GM12878 (cell line): ENCODE measurements at regions not wholly inside any gene's neighbourhood (a gene's known extent, or its start where the extent isn't known, plus 50 kb on each side); places are given as distances from the start of the nearest gene placed in this dataset.

Source experiments
- ATAC-seq: fragments of 200-7000 bp; cut with Tn5 transposase; 3 replicates; pipeline ENCODE4 v1.9.1; 2020; ENCODE audit warnings: mild to moderate bottlenecking, moderate library complexity
- BruUV-seq: library from RNA; stranded (reverse); fragments of 400-500 nt; replicated peaks from 2 replicates; lab custom pipeline; 2021; lab: Mats Ljungman, UMichigan
- CTCF ChIA-PET: fragments of 300-600 bp; sonication (Branson Sonifier 250); formaldehyde crosslinking; extraction: SDS; loops from one replicate; lab custom pipeline; 2021; ENCODE audit warnings: inconsistent platforms; lab: Yijun Ruan, JAX
- POLR2A ChIA-PET: fragments of 350-600 bp; formaldehyde crosslinking; extraction: SDS; loops from one replicate; lab custom pipeline; 2021; ENCODE audit warnings: inconsistent platforms; lab: Charles Lee
- RAD21 ChIA-PET: fragments of 300-600 bp; sonication (Branson Sonifier 250); formaldehyde crosslinking; loops from one replicate; lab custom pipeline; 2023; ENCODE audit warnings: antibody characterized with exemption; ENCODE audit not compliant: unreplicated experiment; lab: Charles Lee
- SMC1A ChIA-PET: fragments of 300-600 bp; sonication (Branson Sonifier 250); formaldehyde crosslinking; loops from one replicate; lab custom pipeline; 2023; ENCODE audit not compliant: unreplicated experiment, uncharacterized antibody; lab: Charles Lee
- DNase-seq: peaks from one replicate; pipeline ENCODE4 v3.0.0-alpha.2; 2011; ENCODE audit warnings: low read depth, low spot score
- FAIRE-seq: peaks from 3 replicates; lab custom pipeline; 2011; peaks lifted over from hg19 to GRCh38; lab: Jason Lieb, UNC
- H2AFZ ChIP-seq: 2 replicates; pipeline ENCODE4 v1.6.0; 2011; ENCODE audit warnings: low read depth, low read length, control low read depth; ENCODE audit not compliant: control insufficient read depth
- H3K27ac ChIP-seq: 2 replicates; pipeline ENCODE4 v1.5.1; 2011; ENCODE audit warnings: control low read depth; ENCODE audit not compliant: control insufficient read depth, insufficient read depth
- H3K27me3 ChIP-seq, 2 experiments: replicated peaks in 1 of 2; 2 replicates each; pipeline versions ENCODE4 v1.6.0 to v1.6.1; 2011; ENCODE audit warnings: low read length in 1 of 2; ENCODE audit not compliant: control insufficient read depth in 2 of 2, insufficient read depth in 2 of 2
- H3K36me3 ChIP-seq, 2 experiments: 2 replicates each; pipeline ENCODE4 v1.5.1; 2011; ENCODE audit warnings: low read length in 1 of 2; ENCODE audit not compliant: control insufficient read depth in 2 of 2, insufficient read depth in 2 of 2
- H3K4me1 ChIP-seq: 2 replicates; pipeline ENCODE4 v1.6.1; 2011; ENCODE audit warnings: mild to moderate bottlenecking, low read length, moderate library complexity, mixed read lengths; ENCODE audit not compliant: control insufficient read depth, insufficient read depth
- H3K4me2 ChIP-seq: 2 replicates; pipeline ENCODE4 v1.6.0; 2011; ENCODE audit warnings: control low read depth; ENCODE audit not compliant: control insufficient read depth, insufficient read depth
- H3K4me3 ChIP-seq: fragments of 200-600 bp; sonication (generic); 2 replicates; pipeline ENCODE4 v1.5.1; 2016
- H3K79me2 ChIP-seq: 2 replicates; pipeline ENCODE4 v1.6.0; 2011; ENCODE audit warnings: low read length; ENCODE audit not compliant: control insufficient read depth, insufficient read depth
- H3K9ac ChIP-seq: 2 replicates; pipeline ENCODE4 v1.8.0; 2011; ENCODE audit warnings: low read length, control low read depth, mixed read lengths; ENCODE audit not compliant: control insufficient read depth, insufficient read depth
- H3K9me3 ChIP-seq: replicated peaks from 3 replicates; pipeline ENCODE4 v1.5.1; 2011; ENCODE audit warnings: mild to moderate bottlenecking, low read length; ENCODE audit not compliant: control insufficient read depth, insufficient read depth
- H4K20me1 ChIP-seq: 2 replicates; pipeline ENCODE4 v1.6.0; 2011; ENCODE audit not compliant: control insufficient read depth, insufficient read depth
- ATF2 ChIP-seq: IDR thresholded peaks from 2 replicates; pipeline ENCODE4 v1.6.1; 2012; ENCODE audit warnings: low read length, inconsistent platforms
- CEBPB ChIP-seq, 2 experiments: fragments of 150-350 bp in 1 of 2; IDR thresholded peaks; 2 replicates each; pipeline ENCODE4 v1.6.1; 2012 to 2014; ENCODE audit warnings: low read depth in 2 of 2, low read length in 2 of 2, borderline replicate concordance in 1 of 2, inconsistent platforms in 1 of 2
- GATAD2B ChIP-seq: fragments of 450-650 bp; conservative IDR thresholded peaks from 2 replicates; pipeline ENCODE4 v1.6.1; 2017; ENCODE audit warnings: low read depth, mild to moderate bottlenecking, moderate library complexity
- HDAC6 ChIP-seq: fragments of 200-600 bp; sonication (generic); IDR thresholded peaks from one replicate; pipeline ENCODE4 v1.8.0; 2017; ENCODE audit warnings: antibody characterized with exemption; ENCODE audit not compliant: unreplicated experiment
- NFIC ChIP-seq: IDR thresholded peaks from 2 replicates; pipeline ENCODE4 v1.6.1; 2012; ENCODE audit warnings: low read depth, mild to moderate bottlenecking, inconsistent platforms, low read length, moderate library complexity
- NFYA ChIP-seq: IDR thresholded peaks from 2 replicates; pipeline ENCODE4 v1.6.1; 2011; ENCODE audit warnings: low read depth, mild to moderate bottlenecking, low read length, improper control_type of control experiment, borderline replicate concordance
- PML ChIP-seq: IDR thresholded peaks from 2 replicates; pipeline ENCODE4 v1.6.1; 2012; ENCODE audit warnings: low read length, inconsistent platforms
- RB1 ChIP-seq: fragments of 450-650 bp; formaldehyde crosslinking; IDR thresholded peaks from 2 replicates; pipeline ENCODE4 v1.6.1; 2017; ENCODE audit warnings: mild to moderate bottlenecking, borderline replicate concordance
- SUZ12 ChIP-seq: fragments of 200-600 bp; sonication (generic); IDR thresholded peaks from one replicate; pipeline ENCODE4 v1.6.1; 2018; ENCODE audit warnings: antibody characterized with exemption, mild to moderate bottlenecking; ENCODE audit not compliant: unreplicated experiment
- TARDBP ChIP-seq: IDR thresholded peaks from 2 replicates; pipeline ENCODE4 v1.6.1; 2016; ENCODE audit warnings: borderline replicate concordance
- ZNF207 ChIP-seq: fragments of 450-650 bp; IDR thresholded peaks from 2 replicates; pipeline ENCODE4 v1.6.1; 2014; ENCODE audit warnings: antibody characterized with exemption, mild to moderate bottlenecking, borderline replicate concordance
- ZNF24 ChIP-seq: fragments of 450-650 bp; IDR thresholded peaks from 2 replicates; pipeline ENCODE4 v1.6.1; 2017; ENCODE audit warnings: antibody characterized with exemption, mild to moderate bottlenecking
- WGBS: methylation state at CpG from one replicate; pipeline ENCODE4 v1.1.6; 2016; ENCODE audit warnings: low lambda C conversion rate; ENCODE audit not compliant: insufficient replicate concordance, insufficient coverage; ENCODE audit errors: missing lambda C conversion rate; 5-methylcytosine and 5-hydroxymethylcytosine counted together
- in situ Hi-C: fragments of 300-500 bp; cut with MboI; formaldehyde crosslinking; loops from 9 replicates; pipeline ENCODE4 v1.14.3; 2018; ENCODE audit warnings: mixed read lengths
- intact Hi-C: fragments of 100-400 bp; cut with micrococcal nuclease; formaldehyde crosslinking; loops from one replicate; pipeline ENCODE4 v1.14.2; 2022; ENCODE audit not compliant: unreplicated experiment

GRCh38 chr3:87800516-87800915, 258.3 kb downstream of the CGGBP1 start:
- no peak overlapping the region for H2AFZ ChIP-seq
- in situ Hi-C loops (no loop called here), intact Hi-C loops (no loop called here)
- ChIA-PET SMC1A (no interaction called here), CTCF (no interaction called here), POLR2A (interaction anchor here (0.6 kb wide), 1 partner anchor 646 kb away, joined by 3 read pairs; no protein-coding TSS in a partner anchor), RAD21 (interaction anchor here (0.9 kb wide), 1 partner anchor 9 kb away, joined by 3 read pairs; no protein-coding TSS in a partner anchor)
- no peak overlapping the region for H3K27ac ChIP-seq
- no peaks in the 10 kb centered on the region; a peak in 1 of 4 replicates for H3K27me3 ChIP-seq
- no peaks in the 10 kb centered on the region for H3K9me3 ChIP-seq
- H3K36me3 ChIP-seq: no peaks in the 10 kb centered on the region
- FAIRE-seq: no peak
- H3K4me1 ChIP-seq: no peaks in the 10 kb centered on the region
- H3K9ac ChIP-seq: no peak overlapping the region
- no peak for TF ChIP-seq GATAD2B
- TF ChIP-seq ZNF24: no peak
- no peak for TF ChIP-seq NFIC
- H3K79me2 ChIP-seq: no peaks in the 10 kb centered on the region
- ATAC-seq: no peak
- DNase-seq: no peak
- no peaks in the 10 kb centered on the region for H4K20me1 ChIP-seq
- H3K4me3 ChIP-seq: no peak overlapping the region
- H3K4me2 ChIP-seq: no peak overlapping the region
- BruUV-seq: no TSS peak

GRCh38 chr3:87798567-87798947, 260.2 kb downstream of the CGGBP1 start:
- no peaks in the 10 kb centered on the region for H3K9me3 ChIP-seq
- H3K9ac ChIP-seq: no peak overlapping the region
- FAIRE-seq: no peak
- H3K4me3 ChIP-seq: no peak overlapping the region
- ChIA-PET SMC1A (interaction anchor here (0.8 kb wide), 1 partner anchor 13 kb away, joined by 3 read pairs; no protein-coding TSS in a partner anchor), POLR2A (no interaction called here), CTCF (no interaction called here), RAD21 (no interaction called here)
- intact Hi-C loops (no loop called here), in situ Hi-C loops (no loop called here)
- H3K4me1 ChIP-seq: no peaks in the 10 kb centered on the region
- BruUV-seq: no TSS peak
- no peak overlapping the region for H2AFZ ChIP-seq
- TF ChIP-seq PML (no peak), CEBPB (IDR thresholded peaks at IDR 0.05; ENCODE audit: borderline replicate concordance in 1 of 2, low read depth in 2 of 2, low read length in 2 of 2) (no peak), ZNF207 (no peak), SUZ12 (no peak), HDAC6 (no peak), TARDBP (no peak), NFYA (no peak), ATF2 (no peak), RB1 (no peak)
- no peaks in the 10 kb centered on the region for H3K79me2 ChIP-seq
- no peaks in the 10 kb centered on the region for H3K36me3 ChIP-seq
- H3K27me3 ChIP-seq: peaks cover 0 to 2% of the 10 kb centered on the region in 2 experiments; a peak in 3 of 4 replicates
- WGBS: 24% methylated on average over 4 of the region's 4 CpGs
- no peaks in the 10 kb centered on the region for H4K20me1 ChIP-seq
- H3K27ac ChIP-seq: no peak overlapping the region
- no peak for ATAC-seq
- DNase-seq: no peak
- no peak overlapping the region for H3K4me2 ChIP-seq
